Right lobe of liver (tissue), 6 donors: ENCODE measurements at regions not wholly inside any gene's neighbourhood (a gene's known extent, or its start where the extent isn't known, plus 50 kb on each side); places are given as distances from the start of the nearest gene placed in this dataset.
A peak's percentile ranks its signal among the peaks of the same experiment; 100 is the strongest.

ENCODE experiments used
- ATAC-seq, 4 donors: fragments of 200-7000 bp; cut with Tn5 transposase; one replicate each; pipeline ENCODE4 v1.9.1; 2020; ENCODE audit warnings: mild to moderate bottlenecking in 4 of 4, moderate library complexity in 4 of 4
- DNase-seq, 3 donors: peaks; one replicate each; pipeline ENCODE4 v3.0.0-alpha.2; 2020
- H3K27ac ChIP-seq, 3 donors: fragments of 200-600 bp; one replicate each; pipeline ENCODE4 v1.8.0; 2022
- H3K27me3 ChIP-seq, 2 donors: fragments of 200-600 bp; one replicate each; pipeline ENCODE4 v1.8.0; 2022
- H3K36me3 ChIP-seq, 4 donors: fragments of 200-600 bp; sonication (generic) in 1 of 4; one replicate each; pipeline versions ENCODE4 v1.5.1 to v1.8.0; 2017 to 2022; ENCODE audit warnings: control low read depth in 1 of 4
- H3K4me1 ChIP-seq, 4 donors: fragments of 200-600 bp; sonication (generic) in 1 of 4; one replicate each; pipeline versions ENCODE4 v1.5.1 to v1.8.0; 2017 to 2022; ENCODE audit warnings: control low read depth in 1 of 4
- H3K4me3 ChIP-seq, 3 donors: fragments of 200-600 bp; one replicate each; pipeline ENCODE4 v1.8.0; 2022
- H3K9me3 ChIP-seq, 4 donors: fragments of 200-600 bp; sonication (generic) in 1 of 4; one replicate each; pipeline versions ENCODE4 v1.5.1 to v1.8.0; 2017 to 2022; ENCODE audit warnings: control low read depth in 1 of 4
- POLR2A ChIP-seq: fragments of 450-650 bp; IDR thresholded peaks from one replicate; pipeline ENCODE4 v1.6.1; 2017; ENCODE audit warnings: antibody characterized with exemption, mild to moderate bottlenecking
- WGBS: methylation state at CpG from one replicate; pipeline ENCODE4 v1.1.6; 2018; ENCODE audit warnings: low coverage, low lambda C conversion rate; ENCODE audit not compliant: insufficient coverage; ENCODE audit errors: missing lambda C conversion rate; 5-methylcytosine and 5-hydroxymethylcytosine counted together
- intact Hi-C, 2 donors: fragments of 100-400 bp; cut with DNase I; formaldehyde crosslinking; loops; one replicate each; pipeline versions ENCODE4 v1.11.2 to v1.14.1; 2022
- TF ChIP-seq, protein P1 (sequence below), 4 donors: fragments of 200-600 bp in 3 of 4; fragments of 450-650 bp in 1 of 4; IDR thresholded peaks; one replicate each; pipeline versions ENCODE4 v1.5.1 to v1.8.0; 2016 to 2022; ENCODE audit warnings: antibody characterized with exemption in 4 of 4, mild to moderate bottlenecking in 2 of 4
- donor health status: DM: no; HTN: yes; CAD: no.
- donor health status: DM: no; HTN: no; CAD: no.
- donor health status: DM: no; HTN: no; CAD: no.
- donor health status: DM: no; HTN: yes; CAD: no.
- donor health status: DM: no; HTN: yes; CAD: no.

DNA sequence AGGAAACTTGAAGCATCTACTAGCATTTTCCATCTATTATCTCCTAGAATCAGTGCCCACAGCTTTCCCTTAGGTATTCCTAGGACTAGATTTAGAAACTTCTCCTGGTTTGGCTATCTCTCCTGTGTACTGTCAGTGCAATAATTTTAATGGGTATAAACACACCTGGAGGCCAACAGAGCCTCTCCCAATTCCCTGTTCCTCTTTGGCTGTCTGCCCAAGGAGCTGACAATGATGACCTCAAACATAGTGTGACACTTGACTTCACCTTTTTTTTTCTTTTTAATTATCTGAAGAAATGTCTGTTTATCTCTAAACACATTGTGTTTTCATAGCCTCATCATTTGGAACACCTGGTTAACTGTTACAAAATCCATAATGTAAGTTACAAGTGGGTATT lies 754.5 kb upstream of the ALCAM start:
- H3K9me3 ChIP-seq = no peaks in the 10 kb centered on the region
- H3K4me3 ChIP-seq = no peak overlapping the region
- no peak for ATAC-seq
- no peaks in the 10 kb centered on the region for H3K36me3 ChIP-seq
- H3K27ac ChIP-seq = no peak overlapping the region
- intact Hi-C loops = no loop called here
- TF ChIP-seq, protein P1, sequence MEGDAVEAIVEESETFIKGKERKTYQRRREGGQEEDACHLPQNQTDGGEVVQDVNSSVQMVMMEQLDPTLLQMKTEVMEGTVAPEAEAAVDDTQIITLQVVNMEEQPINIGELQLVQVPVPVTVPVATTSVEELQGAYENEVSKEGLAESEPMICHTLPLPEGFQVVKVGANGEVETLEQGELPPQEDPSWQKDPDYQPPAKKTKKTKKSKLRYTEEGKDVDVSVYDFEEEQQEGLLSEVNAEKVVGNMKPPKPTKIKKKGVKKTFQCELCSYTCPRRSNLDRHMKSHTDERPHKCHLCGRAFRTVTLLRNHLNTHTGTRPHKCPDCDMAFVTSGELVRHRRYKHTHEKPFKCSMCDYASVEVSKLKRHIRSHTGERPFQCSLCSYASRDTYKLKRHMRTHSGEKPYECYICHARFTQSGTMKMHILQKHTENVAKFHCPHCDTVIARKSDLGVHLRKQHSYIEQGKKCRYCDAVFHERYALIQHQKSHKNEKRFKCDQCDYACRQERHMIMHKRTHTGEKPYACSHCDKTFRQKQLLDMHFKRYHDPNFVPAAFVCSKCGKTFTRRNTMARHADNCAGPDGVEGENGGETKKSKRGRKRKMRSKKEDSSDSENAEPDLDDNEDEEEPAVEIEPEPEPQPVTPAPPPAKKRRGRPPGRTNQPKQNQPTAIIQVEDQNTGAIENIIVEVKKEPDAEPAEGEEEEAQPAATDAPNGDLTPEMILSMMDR (IDR thresholded peaks at IDR 0.05) = no peak
- TF ChIP-seq POLR2A = no peak
- no peaks in the 10 kb centered on the region for H3K4me1 ChIP-seq
- DNase-seq = no peak
- H3K27me3 ChIP-seq = no peaks in the 10 kb centered on the region

- TF ChIP-seq, protein P1 (IDR thresholded peaks at IDR 0.05) = no peak
- no peak for TF ChIP-seq POLR2A
- no peak overlapping the region for H3K4me3 ChIP-seq
- no peaks in the 10 kb centered on the region for H3K9me3 ChIP-seq
- H3K36me3 ChIP-seq = no peaks in the 10 kb centered on the region
- ATAC-seq = no peak
- DNase-seq = no peak
- 66% methylated on average over 2 of the region's 2 CpGs for WGBS
- H3K27ac ChIP-seq = no peak overlapping the region
- intact Hi-C loops = no loop called here
- no peaks in the 10 kb centered on the region for H3K27me3 ChIP-seq
- no peaks in the 10 kb centered on the region for H3K4me1 ChIP-seq
Observed at GRCh38 chr3:104614564-104614963, 752.1 kb upstream of the ALCAM start.

DNA sequence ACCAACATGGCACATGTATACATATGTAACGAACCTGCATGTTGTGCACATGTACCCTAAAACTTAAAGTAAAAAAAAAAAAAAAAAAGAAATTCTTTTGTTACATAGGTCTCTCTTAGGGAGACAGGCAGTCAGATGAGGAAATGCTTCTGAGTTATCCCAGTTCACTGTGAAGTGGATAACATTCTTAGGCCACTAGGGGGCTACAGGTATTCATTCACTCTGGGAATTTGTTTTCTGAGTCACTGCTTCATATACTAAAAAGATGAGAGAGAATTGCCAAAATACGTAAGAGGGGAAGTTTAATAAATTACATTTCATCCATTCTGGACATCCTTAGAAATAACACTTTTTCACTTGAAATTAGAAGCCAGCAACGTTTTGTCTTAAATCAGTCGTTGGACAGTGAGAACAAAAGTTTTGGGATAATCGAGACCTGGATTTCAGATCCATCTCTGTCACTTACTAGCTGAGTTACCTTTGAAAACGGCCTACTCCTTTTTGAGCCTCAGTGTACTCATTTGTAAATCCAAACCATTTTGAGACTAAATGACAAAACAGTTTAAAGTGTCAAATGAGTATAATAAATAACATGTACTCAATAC lies 738.4 kb upstream of the ALCAM start:
- 44% methylated on average over 6 of the region's 6 CpGs for WGBS
- no peak overlapping the region for H3K4me3 ChIP-seq
- DNase-seq (no peak), ATAC-seq (peak; percentile 81 to 91 (median 81))
- no peaks in the 10 kb centered on the region for H3K9me3 ChIP-seq
- H3K27ac ChIP-seq = no peak overlapping the region
- H3K27me3 ChIP-seq = no peaks in the 10 kb centered on the region
- no peaks in the 10 kb centered on the region for H3K4me1 ChIP-seq
- H3K36me3 ChIP-seq = no peaks in the 10 kb centered on the region
- intact Hi-C loops = no loop called here
- no peak for TF ChIP-seq POLR2A
- TF ChIP-seq, protein P1 (IDR thresholded peaks at IDR 0.05) = peak; percentile 53 to 69 (median 59)

- no peaks in the 10 kb centered on the region for H3K36me3 ChIP-seq
- no peaks in the 10 kb centered on the region for H3K4me1 ChIP-seq
- TF ChIP-seq, protein P1 (IDR thresholded peaks at IDR 0.05) = no peak
- no peak for TF ChIP-seq POLR2A
- H3K9me3 ChIP-seq = no peaks in the 10 kb centered on the region
- ATAC-seq = no peak
- DNase-seq = no peak
- no peak overlapping the region for H3K4me3 ChIP-seq
- H3K27me3 ChIP-seq = no peaks in the 10 kb centered on the region
- WGBS = 74% methylated on average over 1 of the region's 1 CpG
- H3K27ac ChIP-seq = no peak overlapping the region
- intact Hi-C loops = no loop called here
Observed at GRCh38 chr3:104629038-104629437, 737.7 kb upstream of the ALCAM start.

GRCh38 chr3:104631254-104631653 lies 735.5 kb upstream of the ALCAM start:
- 80% methylated on average over 1 of the region's 2 CpGs for WGBS
- Histone ChIP-seq H3K27me3 (no peaks in the 10 kb centered on the region), H3K27ac (no peak overlapping the region), H3K4me1 (no peaks in the 10 kb centered on the region), H3K4me3 (no peak overlapping the region), H3K9me3 (no peaks in the 10 kb centered on the region), H3K36me3 (no peaks in the 10 kb centered on the region)
- intact Hi-C loops = no loop called here
- no peak for TF ChIP-seq POLR2A
- TF ChIP-seq, protein P1 (IDR thresholded peaks at IDR 0.05) = no peak
- no peak for DNase-seq
- ATAC-seq = no peak
